ENCODE measurements at regions not wholly inside any gene's neighbourhood (a gene's known extent, or its start where the extent isn't known, plus 50 kb on each side); places are given as distances from the start of the nearest gene placed in this dataset.

DNA sequence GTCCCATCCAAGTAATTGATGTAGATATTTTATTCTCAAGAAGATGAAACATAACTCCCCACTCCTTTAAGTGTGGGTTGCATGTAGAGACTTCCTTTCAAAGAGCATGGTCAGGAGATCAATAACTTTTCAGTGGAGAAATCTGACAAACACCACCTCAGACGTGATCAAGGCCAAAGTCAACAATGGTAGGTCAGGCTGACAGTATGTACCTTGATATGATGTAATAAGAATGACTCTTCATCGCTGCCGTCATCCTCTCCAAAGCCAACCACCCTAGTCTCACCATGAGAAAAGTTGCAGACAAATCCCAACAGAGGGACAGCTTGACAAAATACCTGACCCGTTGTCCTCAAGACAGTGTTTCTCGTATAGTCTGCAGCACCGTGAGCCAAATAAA lies 67.3 kb upstream of the DHRSX start:
- H3K9ac ChIP-seq (ENCODE audit: extremely low read depth, low read length, poor library complexity, severe bottlenecking) = no peak overlapping the region
- Mint-ChIP-seq H3K27me3 (ENCODE audit: insufficient read depth) (no peaks in the 10 kb centered on the region), H3K9me3 (peaks cover 11% of the 10 kb centered on the region), H3K4me3 (no peak overlapping the region), H3K36me3 (ENCODE audit: low read depth) (peaks cover 4% of the 10 kb centered on the region), H3K27ac (no peak overlapping the region), H3K4me1 (peaks cover 14% of the 10 kb centered on the region)
- TF ChIP-seq, protein P1, sequence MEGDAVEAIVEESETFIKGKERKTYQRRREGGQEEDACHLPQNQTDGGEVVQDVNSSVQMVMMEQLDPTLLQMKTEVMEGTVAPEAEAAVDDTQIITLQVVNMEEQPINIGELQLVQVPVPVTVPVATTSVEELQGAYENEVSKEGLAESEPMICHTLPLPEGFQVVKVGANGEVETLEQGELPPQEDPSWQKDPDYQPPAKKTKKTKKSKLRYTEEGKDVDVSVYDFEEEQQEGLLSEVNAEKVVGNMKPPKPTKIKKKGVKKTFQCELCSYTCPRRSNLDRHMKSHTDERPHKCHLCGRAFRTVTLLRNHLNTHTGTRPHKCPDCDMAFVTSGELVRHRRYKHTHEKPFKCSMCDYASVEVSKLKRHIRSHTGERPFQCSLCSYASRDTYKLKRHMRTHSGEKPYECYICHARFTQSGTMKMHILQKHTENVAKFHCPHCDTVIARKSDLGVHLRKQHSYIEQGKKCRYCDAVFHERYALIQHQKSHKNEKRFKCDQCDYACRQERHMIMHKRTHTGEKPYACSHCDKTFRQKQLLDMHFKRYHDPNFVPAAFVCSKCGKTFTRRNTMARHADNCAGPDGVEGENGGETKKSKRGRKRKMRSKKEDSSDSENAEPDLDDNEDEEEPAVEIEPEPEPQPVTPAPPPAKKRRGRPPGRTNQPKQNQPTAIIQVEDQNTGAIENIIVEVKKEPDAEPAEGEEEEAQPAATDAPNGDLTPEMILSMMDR (conservative IDR thresholded peaks at IDR 0.05) = no peak
- H3K9me3 ChIP-seq (ENCODE audit: control insufficient read depth, low read length) = no peaks in the 10 kb centered on the region
- no peaks in the 10 kb centered on the region for H3K36me3 ChIP-seq (ENCODE audit: control insufficient read depth, insufficient read depth, low read length)
- no peaks in the 10 kb centered on the region for H3K27me3 ChIP-seq (ENCODE audit: control insufficient read depth, insufficient read depth, low read length, poor library complexity, severe bottlenecking)
- no peak for DNase-seq
- H3K4me1 ChIP-seq (ENCODE audit: control insufficient read depth, insufficient read depth, low read length) = no peaks in the 10 kb centered on the region
- H3K4me3 ChIP-seq (ENCODE audit: low read length) = no peak overlapping the region
- 93 to 96% methylated on average over 4 to 6 of the region's 6 CpGs for WGBS, 2 experiments (ENCODE audit: insufficient coverage in 1 of 2, insufficient read length in 1 of 2)
- H3K27ac ChIP-seq (ENCODE audit: low read depth, low read length) = no peak overlapping the region

DNA sequence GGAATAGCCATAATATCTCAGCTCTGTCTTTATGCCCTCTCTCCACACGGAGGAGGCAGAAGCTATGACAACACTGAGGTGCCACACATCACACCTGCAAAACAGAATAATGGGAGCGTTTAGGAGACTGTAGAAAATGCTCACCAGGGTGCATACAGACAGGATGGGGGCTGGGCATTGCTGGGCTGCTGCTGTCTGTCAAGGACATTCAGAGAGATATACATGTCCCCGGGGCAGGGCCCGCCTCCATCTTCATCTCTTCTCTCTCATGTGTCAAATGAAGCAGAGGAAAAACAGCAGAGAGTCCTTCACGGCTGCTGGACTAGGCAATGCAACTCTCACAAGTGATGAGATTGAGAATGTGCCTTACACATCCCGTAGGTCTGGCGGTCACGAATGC lies 65.3 kb upstream of the DHRSX start:
- no peak overlapping the region for H3K27ac ChIP-seq (ENCODE audit: low read depth, low read length)
- TF ChIP-seq, protein P1 (conservative IDR thresholded peaks at IDR 0.05) = no peak
- H3K4me1 Mint-ChIP-seq = peaks cover 16% of the 10 kb centered on the region
- H3K27ac Mint-ChIP-seq = no peak overlapping the region
- no peak overlapping the region for H3K4me3 Mint-ChIP-seq
- H3K9me3 ChIP-seq (ENCODE audit: control insufficient read depth, low read length) = no peaks in the 10 kb centered on the region
- no peak overlapping the region for H3K4me3 ChIP-seq (ENCODE audit: low read length)
- 72 to 81% methylated on average over 5 to 8 of the region's 8 CpGs for WGBS, 2 experiments (ENCODE audit: insufficient coverage in 1 of 2, insufficient read length in 1 of 2)
- peak; percentile 75 for DNase-seq
- no peaks in the 10 kb centered on the region for H3K4me1 ChIP-seq (ENCODE audit: control insufficient read depth, insufficient read depth, low read length)
- H3K9me3 Mint-ChIP-seq = peaks cover 11% of the 10 kb centered on the region
- H3K27me3 Mint-ChIP-seq (ENCODE audit: insufficient read depth) = no peaks in the 10 kb centered on the region
- no peaks in the 10 kb centered on the region for H3K36me3 ChIP-seq (ENCODE audit: control insufficient read depth, insufficient read depth, low read length)
- no peak overlapping the region for H3K9ac ChIP-seq (ENCODE audit: extremely low read depth, low read length, poor library complexity, severe bottlenecking)
- no peaks in the 10 kb centered on the region for H3K27me3 ChIP-seq (ENCODE audit: control insufficient read depth, insufficient read depth, low read length, poor library complexity, severe bottlenecking)
- peaks cover 4% of the 10 kb centered on the region for H3K36me3 Mint-ChIP-seq (ENCODE audit: low read depth)

DNA sequence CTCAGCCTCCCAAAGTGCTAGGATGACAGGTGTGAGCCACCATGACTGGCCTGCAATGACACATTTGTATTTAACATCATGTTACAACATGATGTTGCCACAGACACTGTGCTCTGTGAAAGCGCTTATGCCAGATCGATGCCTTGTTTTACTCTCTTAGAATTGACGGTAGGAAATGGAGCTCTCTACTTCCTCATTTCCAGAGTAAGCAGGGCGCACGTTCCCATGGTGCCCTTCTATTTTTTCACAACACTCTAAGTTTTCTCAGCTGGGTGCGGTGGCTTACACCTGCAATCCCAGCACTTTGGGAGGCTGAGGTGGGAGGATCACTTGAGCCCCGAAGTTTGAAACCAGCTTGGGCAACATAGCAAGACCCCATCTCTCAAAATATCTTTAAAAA lies 60.7 kb upstream of the DHRSX start:
- Histone ChIP-seq H3K9me3 (ENCODE audit: control insufficient read depth, low read length) (no peaks in the 10 kb centered on the region), H3K36me3 (ENCODE audit: control insufficient read depth, insufficient read depth, low read length) (no peaks in the 10 kb centered on the region), H3K9ac (ENCODE audit: extremely low read depth, low read length, poor library complexity, severe bottlenecking) (no peak overlapping the region), H3K27ac (ENCODE audit: low read depth, low read length) (no peak overlapping the region), H3K4me3 (ENCODE audit: low read length) (no peak overlapping the region), H3K27me3 (ENCODE audit: control insufficient read depth, insufficient read depth, low read length, poor library complexity, severe bottlenecking) (no peaks in the 10 kb centered on the region), H3K4me1 (ENCODE audit: control insufficient read depth, insufficient read depth, low read length) (no peaks in the 10 kb centered on the region)
- Mint-ChIP-seq H3K4me1 (peaks cover 13% of the 10 kb centered on the region), H3K4me3 (no peak overlapping the region), H3K27me3 (ENCODE audit: insufficient read depth) (peaks cover 4% of the 10 kb centered on the region), H3K9me3 (no peaks in the 10 kb centered on the region), H3K27ac (no peak overlapping the region), H3K36me3 (ENCODE audit: low read depth) (no peaks in the 10 kb centered on the region)
- TF ChIP-seq, protein P1 (conservative IDR thresholded peaks at IDR 0.05) = no peak
- no peak for DNase-seq
- WGBS, 2 experiments (ENCODE audit: insufficient coverage in 1 of 2, insufficient read length in 1 of 2) = 94 to 95% methylated on average over 5 to 7 of the region's 7 CpGs

Data from endodermal cell (in vitro differentiated cells).